ENCODE measurements at regions not wholly inside any gene's neighbourhood (a gene's known extent, or its start where the extent isn't known, plus 50 kb on each side); places are given as distances from the start of the nearest gene placed in this dataset.

- Mint-ChIP-seq H3K4me3 (ENCODE audit: unreplicated experiment) (no peak overlapping the region), H3K9me3 (ENCODE audit: unreplicated experiment) (no peaks in the 10 kb centered on the region), H3K27ac (ENCODE audit: unreplicated experiment) (no peak overlapping the region), H3K36me3 (ENCODE audit: low read depth, unreplicated experiment) (no peaks in the 10 kb centered on the region), H3K27me3 (ENCODE audit: low read depth, unreplicated experiment) (no peaks in the 10 kb centered on the region), H3K4me1 (ENCODE audit: low read depth, unreplicated experiment) (no peaks in the 10 kb centered on the region)
- no peak overlapping the region for H3K4me3 ChIP-seq (ENCODE audit: insufficient read depth, low read depth, low read length)
- no peak overlapping the region for H2AFZ ChIP-seq (ENCODE audit: low read depth, low read length)
- DNase-seq (ENCODE audit: low read depth) (no peak), FAIRE-seq (peak; percentile 58)
- no peaks in the 10 kb centered on the region for H3K4me1 ChIP-seq (ENCODE audit: insufficient read depth, low read length)
- no peaks in the 10 kb centered on the region for H3K79me2 ChIP-seq (ENCODE audit: insufficient read depth, low read length)
- H3K36me3 ChIP-seq (ENCODE audit: insufficient read depth, low read length): no peaks in the 10 kb centered on the region
- no peaks in the 10 kb centered on the region for H3K27me3 ChIP-seq (ENCODE audit: insufficient read depth, low read length)
- no peak overlapping the region for H3K27ac ChIP-seq (ENCODE audit: low read depth, low read length)
- H4K20me1 ChIP-seq (ENCODE audit: insufficient read depth, low read length): no peaks in the 10 kb centered on the region
- H3K9ac ChIP-seq (ENCODE audit: low read length): no peak overlapping the region
- H3K4me2 ChIP-seq (ENCODE audit: low read length): no peak overlapping the region
- TF ChIP-seq EZH2 (IDR thresholded peaks at IDR 0.05; ENCODE audit: insufficient read depth, low read length) (no peak), CTCF (IDR thresholded peaks at IDR 0.05; ENCODE audit: insufficient read depth, low read depth, low read length) (no peak)
- H3K9me3 ChIP-seq (ENCODE audit: insufficient read depth, low read depth, low read length): no peaks in the 10 kb centered on the region
Measured at GRCh38 chrX:4239650-4240540, 526.4 kb upstream of the PRKX start.

DNA sequence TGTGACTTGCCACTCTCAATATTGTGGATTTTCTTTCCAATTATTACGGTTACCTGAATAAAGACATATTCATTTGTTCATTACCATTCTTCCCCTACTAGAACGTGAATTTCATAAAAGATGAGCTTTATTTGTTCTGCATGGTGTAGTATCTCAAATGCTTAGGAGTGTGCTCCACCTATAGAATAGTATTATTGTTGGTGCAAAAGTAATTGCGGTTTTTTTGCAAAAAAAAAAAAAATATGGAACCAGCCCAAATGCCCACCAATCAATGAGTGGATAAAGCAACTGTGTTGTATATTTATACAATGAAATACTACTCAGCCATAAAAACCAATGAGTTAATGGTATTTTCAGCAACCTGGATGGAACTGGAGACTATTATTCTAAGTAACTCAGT, 525.5 kb upstream of the PRKX start:
- H3K27ac Mint-ChIP-seq (ENCODE audit: unreplicated experiment): no peak overlapping the region
- no peak for TF ChIP-seq CTCF (IDR thresholded peaks at IDR 0.05; ENCODE audit: insufficient read depth, low read depth, low read length)
- TF ChIP-seq EZH2 (IDR thresholded peaks at IDR 0.05; ENCODE audit: insufficient read depth, low read length): no peak
- H3K4me1 ChIP-seq (ENCODE audit: insufficient read depth, low read length): no peaks in the 10 kb centered on the region

DNA sequence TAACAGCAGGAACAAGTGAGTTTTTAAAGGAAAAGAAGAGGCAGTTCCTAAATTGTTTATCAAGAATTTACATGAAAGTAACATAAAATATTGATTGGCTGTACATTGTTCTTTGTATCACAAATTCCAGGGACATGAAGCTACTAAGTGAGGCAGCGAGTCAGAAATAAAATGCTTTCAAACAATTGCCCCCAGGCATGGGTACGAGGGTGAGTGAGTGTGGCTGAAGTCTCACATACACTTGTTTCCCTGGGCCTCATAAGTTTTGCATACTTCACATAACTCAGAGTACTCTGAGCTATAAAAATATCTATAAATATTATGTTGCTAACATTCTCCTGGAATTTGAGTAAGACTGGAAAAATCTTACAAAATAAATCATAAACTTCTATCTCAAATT, 511.6 kb upstream of the PRKX start:
- TF ChIP-seq CTCF (IDR thresholded peaks at IDR 0.05; ENCODE audit: insufficient read depth, low read depth, low read length) (no peak), EZH2 (IDR thresholded peaks at IDR 0.05; ENCODE audit: insufficient read depth, low read length) (no peak)
- no peak overlapping the region for H3K4me3 Mint-ChIP-seq (ENCODE audit: unreplicated experiment)
- H3K27ac Mint-ChIP-seq (ENCODE audit: unreplicated experiment): no peak overlapping the region
- FAIRE-seq (no peak), DNase-seq (ENCODE audit: low read depth) (no peak)
- H3K4me1 ChIP-seq (ENCODE audit: insufficient read depth, low read length): no peaks in the 10 kb centered on the region
- H3K4me1 Mint-ChIP-seq (ENCODE audit: low read depth, unreplicated experiment): peaks cover 5% of the 10 kb centered on the region
- H3K9me3 ChIP-seq (ENCODE audit: insufficient read depth, low read depth, low read length): no peaks in the 10 kb centered on the region
- H3K27me3 Mint-ChIP-seq (ENCODE audit: low read depth, unreplicated experiment): no peaks in the 10 kb centered on the region
- H3K4me2 ChIP-seq (ENCODE audit: low read length): no peak overlapping the region
- no peak overlapping the region for H3K4me3 ChIP-seq (ENCODE audit: insufficient read depth, low read depth, low read length)
- no peaks in the 10 kb centered on the region for H3K79me2 ChIP-seq (ENCODE audit: insufficient read depth, low read length)
- no peaks in the 10 kb centered on the region for H4K20me1 ChIP-seq (ENCODE audit: insufficient read depth, low read length)
- H3K36me3 ChIP-seq (ENCODE audit: insufficient read depth, low read length): no peaks in the 10 kb centered on the region
- H3K27ac ChIP-seq (ENCODE audit: low read depth, low read length): no peak overlapping the region
- no peak overlapping the region for H2AFZ ChIP-seq (ENCODE audit: low read depth, low read length)
- H3K9me3 Mint-ChIP-seq (ENCODE audit: unreplicated experiment): no peaks in the 10 kb centered on the region
- H3K36me3 Mint-ChIP-seq (ENCODE audit: low read depth, unreplicated experiment): no peaks in the 10 kb centered on the region
- H3K27me3 ChIP-seq (ENCODE audit: insufficient read depth, low read length): no peaks in the 10 kb centered on the region
- no peak overlapping the region for H3K9ac ChIP-seq (ENCODE audit: low read length)

More for the DNA sequence above, 525.5 kb upstream of the PRKX start:
- Histone ChIP-seq H3K27me3 (ENCODE audit: insufficient read depth, low read length) (no peaks in the 10 kb centered on the region), H3K79me2 (ENCODE audit: insufficient read depth, low read length) (no peaks in the 10 kb centered on the region), H3K36me3 (ENCODE audit: insufficient read depth, low read length) (no peaks in the 10 kb centered on the region), H3K4me2 (ENCODE audit: low read length) (no peak overlapping the region), H3K9me3 (ENCODE audit: insufficient read depth, low read depth, low read length) (no peaks in the 10 kb centered on the region), H4K20me1 (ENCODE audit: insufficient read depth, low read length) (no peaks in the 10 kb centered on the region), H2AFZ (ENCODE audit: low read depth, low read length) (no peak overlapping the region), H3K27ac (ENCODE audit: low read depth, low read length) (no peak overlapping the region), H3K9ac (ENCODE audit: low read length) (no peak overlapping the region), H3K4me3 (ENCODE audit: insufficient read depth, low read depth, low read length) (no peak overlapping the region)
- Mint-ChIP-seq H3K27me3 (ENCODE audit: low read depth, unreplicated experiment) (no peaks in the 10 kb centered on the region), H3K36me3 (ENCODE audit: low read depth, unreplicated experiment) (no peaks in the 10 kb centered on the region), H3K4me1 (ENCODE audit: low read depth, unreplicated experiment) (no peaks in the 10 kb centered on the region), H3K4me3 (ENCODE audit: unreplicated experiment) (no peak overlapping the region), H3K9me3 (ENCODE audit: unreplicated experiment) (no peaks in the 10 kb centered on the region)
- FAIRE-seq: no peak
- DNase-seq (ENCODE audit: low read depth): no peak

Measured in astrocyte (in vitro differentiated cells and primary cell).